ENCODE measurements at regions not wholly inside any gene's neighbourhood (a gene's known extent, or its start where the extent isn't known, plus 50 kb on each side); places are given as distances from the start of the nearest gene placed in this dataset.

DNA sequence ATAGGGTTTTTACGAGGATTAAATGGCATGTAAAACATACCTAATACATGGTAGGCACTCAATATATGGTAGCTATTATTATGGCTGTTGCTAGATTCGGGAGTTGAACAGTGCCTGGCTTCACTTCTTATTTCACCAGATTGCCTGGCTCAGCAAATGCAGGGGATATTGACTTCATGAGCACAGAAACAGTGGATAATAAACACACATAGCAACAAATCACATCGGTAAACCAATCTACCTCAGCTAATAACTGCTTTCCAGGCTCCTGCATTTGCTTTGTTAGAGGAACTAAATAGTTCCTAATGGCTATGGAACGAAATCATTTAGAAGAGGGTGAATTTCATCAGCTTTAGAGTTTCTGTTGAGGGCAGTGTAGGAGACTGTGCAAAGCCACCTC lies 105.2 kb upstream of the TMCC3 start:
- no peak for DNase-seq (ENCODE audit: low spot score)
- no peaks in the 10 kb centered on the region for H3K36me3 ChIP-seq (replicated peaks in 1 of 2; ENCODE audit: control insufficient read depth in 1 of 2, insufficient read depth in 2 of 2, low read length in 2 of 2)
- CTCF ChIA-PET (ENCODE audit: low intra/inter-chr PET ratio, low total read pairs): no interaction called here
- no peak for TF ChIP-seq ZNF841 (CRISPR knock-in tag; IDR thresholded peaks at IDR 0.05; ENCODE audit: borderline replicate concordance)
- TF ChIP-seq, protein P1, sequence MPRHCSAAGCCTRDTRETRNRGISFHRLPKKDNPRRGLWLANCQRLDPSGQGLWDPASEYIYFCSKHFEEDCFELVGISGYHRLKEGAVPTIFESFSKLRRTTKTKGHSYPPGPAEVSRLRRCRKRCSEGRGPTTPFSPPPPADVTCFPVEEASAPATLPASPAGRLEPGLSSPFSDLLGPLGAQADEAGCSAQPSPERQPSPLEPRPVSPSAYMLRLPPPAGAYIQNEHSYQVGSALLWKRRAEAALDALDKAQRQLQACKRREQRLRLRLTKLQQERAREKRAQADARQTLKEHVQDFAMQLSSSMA (CRISPR knock-in tag; IDR thresholded peaks at IDR 0.05): no peak
- TF ChIP-seq FOXA3 (CRISPR knock-in tag; IDR thresholded peaks at IDR 0.05): no peak
- no peak for TF ChIP-seq ELF3 (CRISPR knock-in tag; IDR thresholded peaks at IDR 0.05)
- TF ChIP-seq, protein P2, sequence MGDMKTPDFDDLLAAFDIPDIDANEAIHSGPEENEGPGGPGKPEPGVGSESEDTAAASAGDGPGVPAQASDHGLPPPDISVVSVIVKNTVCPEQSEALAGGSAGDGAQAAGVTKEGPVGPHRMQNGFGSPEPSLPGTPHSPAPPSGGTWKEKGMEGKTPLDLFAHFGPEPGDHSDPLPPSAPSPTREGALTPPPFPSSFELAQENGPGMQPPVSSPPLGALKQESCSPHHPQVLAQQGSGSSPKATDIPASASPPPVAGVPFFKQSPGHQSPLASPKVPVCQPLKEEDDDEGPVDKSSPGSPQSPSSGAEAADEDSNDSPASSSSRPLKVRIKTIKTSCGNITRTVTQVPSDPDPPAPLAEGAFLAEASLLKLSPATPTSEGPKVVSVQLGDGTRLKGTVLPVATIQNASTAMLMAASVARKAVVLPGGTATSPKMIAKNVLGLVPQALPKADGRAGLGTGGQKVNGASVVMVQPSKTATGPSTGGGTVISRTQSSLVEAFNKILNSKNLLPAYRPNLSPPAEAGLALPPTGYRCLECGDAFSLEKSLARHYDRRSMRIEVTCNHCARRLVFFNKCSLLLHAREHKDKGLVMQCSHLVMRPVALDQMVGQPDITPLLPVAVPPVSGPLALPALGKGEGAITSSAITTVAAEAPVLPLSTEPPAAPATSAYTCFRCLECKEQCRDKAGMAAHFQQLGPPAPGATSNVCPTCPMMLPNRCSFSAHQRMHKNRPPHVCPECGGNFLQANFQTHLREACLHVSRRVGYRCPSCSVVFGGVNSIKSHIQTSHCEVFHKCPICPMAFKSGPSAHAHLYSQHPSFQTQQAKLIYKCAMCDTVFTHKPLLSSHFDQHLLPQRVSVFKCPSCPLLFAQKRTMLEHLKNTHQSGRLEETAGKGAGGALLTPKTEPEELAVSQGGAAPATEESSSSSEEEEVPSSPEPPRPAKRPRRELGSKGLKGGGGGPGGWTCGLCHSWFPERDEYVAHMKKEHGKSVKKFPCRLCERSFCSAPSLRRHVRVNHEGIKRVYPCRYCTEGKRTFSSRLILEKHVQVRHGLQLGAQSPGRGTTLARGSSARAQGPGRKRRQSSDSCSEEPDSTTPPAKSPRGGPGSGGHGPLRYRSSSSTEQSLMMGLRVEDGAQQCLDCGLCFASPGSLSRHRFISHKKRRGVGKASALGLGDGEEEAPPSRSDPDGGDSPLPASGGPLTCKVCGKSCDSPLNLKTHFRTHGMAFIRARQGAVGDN (CRISPR knock-in tag; IDR thresholded peaks at IDR 0.05): no peak
- no peaks in the 10 kb centered on the region for H4K20me1 ChIP-seq (ENCODE audit: insufficient read depth, low read length)
- WGBS (ENCODE audit: low lambda C conversion rate): 29% methylated on average over 4 of the region's 4 CpGs
- H3K27ac ChIP-seq (ENCODE audit: extremely low read length, insufficient read depth, low read length): no peak overlapping the region
- no peak for ATAC-seq
- no peaks in the 10 kb centered on the region for H3K79me2 ChIP-seq (ENCODE audit: insufficient read depth, low read length)
- peaks cover 1 to 3% of the 10 kb centered on the region in 2 experiments; a peak in 4 of 5 replicates for H3K27me3 ChIP-seq (ENCODE audit: control insufficient read depth in 1 of 2, insufficient read depth in 2 of 2, low read length in 2 of 2)
- H2AFZ ChIP-seq (ENCODE audit: low read length): no peak overlapping the region
- POLR2A ChIA-PET: no interaction called here
- no peak overlapping the region for H3K9ac ChIP-seq (ENCODE audit: insufficient read depth, low read depth, low read length)
- intact Hi-C loops (cut with micrococcal nuclease; ENCODE audit: unreplicated experiment): no loop called here
- H3K4me1 ChIP-seq (ENCODE audit: insufficient read depth, low read length): peaks cover 8% of the 10 kb centered on the region
- H3K4me3 ChIP-seq (replicated peaks in 1 of 3; ENCODE audit: insufficient read depth in 1 of 3, low read depth in 2 of 3, low read length in 3 of 3): no peak overlapping the region
- no peak for FAIRE-seq
- no peaks in the 10 kb centered on the region for H3K9me3 ChIP-seq (ENCODE audit: low read length)
- no TSS peak for BruUV-seq (replicated peaks)
- in situ Hi-C loops (cut with HindIII; ENCODE audit: extremely low pct_ligation_motif_present, low pct_unique_long_range_greater_than_20kb): loop anchor here (25.0 kb wide), 1 partner anchor 618 kb away; the partner anchor contains the start of gene PLXNC1
- H3K4me2 ChIP-seq (ENCODE audit: low read depth, low read length): no peak overlapping the region
